Fibroblast of skin of scalp (primary cell): ENCODE measurements at regions not wholly inside any gene's neighbourhood (a gene's known extent, or its start where the extent isn't known, plus 50 kb on each side); places are given as distances from the start of the nearest gene placed in this dataset.
A peak's percentile ranks its signal among the peaks of the same experiment; 100 is the strongest.
"Not testable (repeated sequence)": the region's sequence is repeated elsewhere in the genome, so short reads cannot be mapped to it uniquely, and the experiment has no call there.

ENCODE experiments used
- DNase-seq: peaks from one replicate; pipeline ENCODE4 v3.0.0-alpha.2; 2013

DNA sequence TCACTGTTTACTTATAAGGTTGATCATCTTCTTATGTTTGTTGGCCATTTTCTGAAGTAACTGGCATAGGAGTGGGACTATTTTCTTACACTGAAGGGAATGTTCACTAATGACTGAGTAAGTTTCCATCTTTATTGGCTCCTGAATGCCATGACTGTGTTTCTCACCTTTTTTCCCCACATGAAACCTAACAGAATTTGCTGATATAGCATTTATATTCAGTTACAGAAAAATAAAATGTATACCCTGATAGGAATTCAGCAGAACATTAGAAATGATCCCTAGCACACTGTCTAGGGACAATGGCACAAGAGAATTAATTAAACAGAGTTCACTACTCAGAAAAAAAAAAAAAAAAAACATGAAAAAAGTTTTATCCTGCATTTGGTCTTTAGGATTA is 1465.1 kb upstream of the C9orf72 start:
- DNase-seq, result no peak

DNA sequence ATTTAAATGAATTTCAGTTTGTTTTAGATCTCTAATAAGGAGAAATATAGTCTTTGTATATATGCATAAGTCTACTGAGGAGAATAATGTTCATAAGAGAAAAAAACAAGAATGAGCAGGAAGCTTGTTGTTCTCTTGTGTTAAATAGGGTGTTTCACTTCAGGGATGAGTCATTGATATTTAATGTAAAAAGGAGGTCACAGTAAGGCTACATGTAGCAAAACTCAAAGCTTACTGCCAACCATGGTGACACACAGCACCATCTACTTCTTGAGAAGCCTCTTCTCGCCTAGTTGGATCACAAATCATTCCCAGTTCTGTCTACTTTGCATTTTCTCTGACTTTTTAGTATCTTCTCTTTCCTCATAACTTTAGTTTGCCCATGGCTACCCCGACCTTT is 1466.0 kb upstream of the C9orf72 start:
- DNase-seq, result no peak

DNA sequence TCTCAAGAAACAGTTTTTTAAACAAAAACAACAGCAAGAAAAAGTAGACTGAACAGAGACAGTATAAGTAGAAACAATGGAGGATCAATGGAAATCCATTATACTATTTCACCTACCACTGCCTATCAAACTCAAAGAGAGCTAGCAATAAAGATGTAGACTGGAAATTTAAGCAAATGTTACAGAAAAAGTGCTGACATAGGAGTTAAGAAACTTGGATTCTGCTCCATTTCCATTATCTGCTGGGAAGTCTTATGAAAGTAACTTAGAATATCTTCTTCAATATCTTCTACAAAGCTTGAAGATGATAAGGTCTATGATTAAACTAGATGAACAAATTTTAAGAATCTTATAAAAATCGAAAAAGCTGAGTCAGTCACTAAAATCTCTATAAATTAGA is 1469.8 kb upstream of the C9orf72 start:
- DNase-seq, result no peak

DNA sequence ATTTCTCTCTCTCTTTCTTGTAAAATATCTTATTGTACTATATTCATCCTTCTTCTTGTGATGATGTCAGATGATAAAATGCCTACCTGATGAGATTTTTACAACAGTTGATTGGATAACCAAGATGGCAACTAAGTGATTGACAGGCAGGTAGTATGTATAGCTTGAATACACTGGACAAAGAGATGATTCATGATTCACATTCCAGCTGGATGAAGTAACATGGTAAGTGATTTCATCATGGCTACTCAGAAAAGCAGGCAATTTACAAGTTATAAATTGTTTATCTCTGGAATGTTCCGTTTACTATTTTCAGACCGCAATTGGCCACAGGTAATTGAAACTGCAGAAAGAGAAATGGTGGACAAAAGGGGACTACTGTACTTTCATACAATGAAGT is 1471.7 kb upstream of the C9orf72 start:
- no peak for DNase-seq

DNA sequence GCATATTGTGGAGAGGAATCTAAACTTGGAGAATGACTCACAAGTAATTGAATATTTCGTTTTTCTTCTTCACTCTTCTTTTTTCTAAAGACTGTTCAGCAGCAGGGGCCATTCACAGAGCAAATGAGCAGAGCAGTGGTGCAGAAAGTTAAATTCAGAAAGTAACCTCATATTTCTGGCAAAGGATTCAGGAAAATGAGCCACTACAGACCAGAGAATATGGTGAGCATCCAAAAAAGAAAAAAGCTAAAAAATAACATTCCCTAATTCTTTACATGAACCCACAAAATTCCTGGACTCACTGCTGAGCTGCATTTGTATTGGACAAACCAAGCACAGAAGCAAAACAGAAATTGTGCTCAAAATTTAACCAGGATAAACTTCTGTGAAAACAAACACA is 1486.8 kb upstream of the C9orf72 start:
- no peak for DNase-seq

DNA sequence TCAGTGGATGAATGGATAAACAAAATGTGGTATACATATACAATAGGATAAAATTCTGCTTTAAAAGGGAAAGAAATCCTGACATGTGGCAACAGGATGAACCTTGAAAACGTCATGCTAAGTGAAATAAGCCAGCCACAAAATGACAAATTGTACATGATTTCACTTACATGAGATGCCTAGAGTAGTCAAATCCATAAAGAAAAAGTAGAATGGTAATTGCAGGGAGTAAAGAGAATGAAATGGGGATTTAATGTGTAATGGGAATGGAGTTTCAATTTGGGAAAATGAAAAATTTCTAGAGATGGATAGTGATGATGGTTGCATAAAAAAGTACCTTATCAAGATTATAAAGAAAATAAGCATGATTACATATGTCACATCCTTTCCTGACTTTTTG is 1489.2 kb upstream of the C9orf72 start:
- DNase-seq, result no peak

DNA sequence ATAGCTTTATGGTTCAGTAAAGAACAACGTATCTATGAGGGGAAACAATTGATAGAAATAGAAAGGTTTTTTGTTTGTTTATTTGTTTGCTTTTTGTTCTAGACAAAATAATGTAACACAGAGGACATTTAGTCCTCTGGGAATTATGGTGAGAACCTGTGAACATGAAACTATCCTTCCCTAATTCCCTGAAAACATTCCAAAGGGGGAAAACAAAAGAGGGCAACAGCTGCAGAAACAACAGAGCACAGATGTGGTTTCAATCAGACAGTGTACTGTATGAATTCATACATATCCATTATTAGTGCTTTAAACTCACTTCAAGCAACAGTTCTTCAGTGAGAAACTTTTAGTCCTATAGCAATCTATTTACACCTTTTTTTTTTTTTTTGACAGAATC is 1489.8 kb upstream of the C9orf72 start:
- no peak for DNase-seq

DNA sequence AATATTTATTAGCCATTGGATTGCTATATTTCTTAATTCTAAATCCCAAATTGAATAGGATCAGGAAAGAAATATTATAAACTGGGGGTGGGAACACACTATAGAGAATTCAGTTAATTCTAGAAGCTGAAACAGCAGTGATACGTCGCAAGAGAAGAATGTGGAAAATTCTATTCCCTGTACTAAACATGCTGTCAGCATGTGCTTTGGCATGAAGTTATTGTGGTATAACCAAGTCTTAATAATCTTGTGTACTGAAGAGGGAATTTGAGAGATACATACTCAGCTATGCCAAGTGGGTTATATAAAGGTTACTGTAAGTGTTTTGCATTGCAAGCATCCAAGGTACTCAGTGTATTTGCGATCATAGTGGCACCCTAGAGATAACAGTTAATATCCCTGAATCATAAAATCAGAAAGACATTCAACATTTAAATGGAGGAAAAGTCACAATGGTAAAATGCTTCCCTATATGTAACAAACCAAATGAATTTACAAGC is 1492.9 kb upstream of the C9orf72 start:
- DNase-seq, result peak; percentile 6

DNA sequence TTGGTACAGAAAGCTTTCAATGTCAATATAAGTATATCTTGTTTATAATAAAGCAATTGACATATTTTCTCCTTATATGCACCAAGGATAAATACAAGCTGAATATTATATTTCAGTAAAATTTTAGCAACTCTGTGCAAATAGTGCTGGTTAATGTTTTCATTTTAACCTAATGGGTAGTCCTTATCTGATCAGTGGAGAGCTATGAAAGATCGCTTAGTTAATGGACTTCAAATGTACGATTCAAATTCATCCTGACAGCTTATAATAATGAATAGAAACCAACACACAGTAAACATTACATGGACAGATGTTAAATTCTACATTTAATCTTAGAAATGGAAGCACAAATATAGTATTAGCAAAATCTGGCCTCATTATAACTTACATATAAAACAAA is 1495.2 kb upstream of the C9orf72 start:
- DNase-seq, result no peak

DNA sequence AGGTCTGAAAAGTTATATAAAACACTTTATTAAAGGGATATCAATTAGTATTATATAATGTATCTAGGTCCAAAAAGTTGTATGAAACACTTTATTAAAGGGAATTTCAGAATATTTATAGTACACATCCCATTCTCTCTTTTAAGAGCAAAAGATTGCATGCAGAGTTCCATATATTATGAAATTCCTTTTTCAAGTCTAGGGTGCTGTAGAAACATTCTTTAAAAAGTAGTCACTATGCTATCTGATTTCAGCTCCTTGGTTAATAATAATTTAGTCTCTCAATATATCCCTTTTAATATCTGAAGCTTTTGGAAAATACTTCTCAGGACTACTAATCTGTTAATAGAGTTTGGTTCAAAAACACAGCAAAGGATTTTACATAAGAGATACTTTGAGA is 1496.1 kb upstream of the C9orf72 start:
- DNase-seq, result no peak

DNA sequence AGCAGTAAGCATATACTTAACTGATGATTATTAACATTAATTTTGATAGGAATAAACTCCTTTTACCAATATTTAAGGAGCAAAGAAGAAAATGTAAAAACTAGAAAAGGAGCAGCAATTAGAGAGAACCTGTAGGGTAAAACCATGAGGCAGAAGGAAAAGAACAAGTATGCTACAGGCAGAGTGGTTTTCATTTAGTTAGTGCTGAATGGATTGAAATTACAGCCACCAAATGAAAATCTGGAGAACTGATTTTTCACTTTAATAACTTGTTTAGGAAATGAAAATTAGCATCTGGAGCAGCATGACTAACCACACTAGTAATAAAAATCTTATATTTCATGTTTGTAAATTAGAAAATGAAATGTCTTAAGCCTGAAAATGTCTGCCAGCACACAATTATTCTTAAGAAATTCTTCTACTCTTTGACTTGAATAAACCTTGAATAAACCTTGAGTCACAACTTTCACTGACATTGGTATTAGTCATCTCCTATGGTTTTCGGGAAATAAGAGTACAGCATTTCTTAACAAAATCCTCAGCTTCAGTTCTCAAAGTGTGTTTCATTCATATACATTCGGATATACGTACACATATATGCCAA is 1504.9 kb upstream of the C9orf72 start:
- DNase-seq, result peak; percentile 44

DNA sequence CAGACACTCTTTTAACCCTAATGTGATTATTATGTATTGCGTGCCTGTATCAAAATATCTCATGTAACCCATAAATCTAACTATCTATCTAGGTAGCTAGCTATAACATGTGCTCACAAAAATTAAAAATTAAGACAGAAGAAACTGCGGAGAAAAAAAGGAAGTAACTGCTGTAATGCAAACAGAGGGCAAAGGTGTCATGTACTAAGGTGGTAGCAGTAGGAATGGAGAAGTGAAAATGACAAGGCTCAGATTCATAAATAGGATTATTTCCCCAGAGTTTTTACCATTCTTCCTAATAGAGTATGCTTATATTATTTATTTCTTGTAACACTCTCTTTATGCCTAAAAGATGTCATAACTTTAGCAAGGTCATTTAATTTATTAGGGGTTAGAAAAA is 1527.5 kb upstream of the C9orf72 start:
- DNase-seq, result no peak

DNA sequence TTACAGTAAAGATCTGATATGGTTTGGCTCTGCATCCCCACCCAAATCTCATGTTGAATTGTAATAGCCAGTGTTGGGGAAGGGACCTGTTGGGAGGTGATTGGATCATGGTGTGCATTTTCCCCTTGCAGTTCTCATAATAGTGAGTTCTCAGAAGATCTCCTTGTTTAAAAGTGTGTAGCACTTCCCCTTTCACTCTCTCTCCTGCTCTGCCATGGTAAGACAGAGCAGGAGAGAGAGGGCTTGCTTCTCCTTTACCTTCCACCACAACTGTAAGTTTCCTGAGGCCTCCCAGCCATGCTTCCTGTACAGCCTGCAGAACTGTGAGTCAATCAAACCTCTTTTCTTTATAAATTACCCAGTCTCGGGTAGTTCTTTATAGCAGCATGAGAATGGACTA is 1530.9 kb upstream of the C9orf72 start:
- DNase-seq, result not testable (repeated sequence)

DNA sequence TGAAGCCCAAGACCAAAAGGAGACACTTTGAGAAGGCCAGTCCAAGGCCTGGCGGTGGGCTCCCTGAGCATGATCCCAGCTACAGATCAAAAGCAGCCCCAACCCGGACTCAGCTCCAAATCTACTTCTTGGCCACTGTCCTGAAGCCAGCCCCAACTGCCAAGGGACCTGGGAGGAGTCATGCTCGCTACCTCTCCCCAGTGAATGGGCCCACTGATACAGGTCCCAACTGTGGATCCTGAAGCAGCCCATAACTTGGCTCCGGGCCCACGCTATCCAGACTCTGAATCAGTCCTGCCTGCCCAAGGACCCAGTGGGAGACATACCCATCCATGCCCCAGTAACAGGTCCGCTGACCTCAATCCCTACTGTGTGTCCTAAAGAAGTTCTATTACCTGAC is 1545.3 kb upstream of the C9orf72 start:
- DNase-seq, result no peak

DNA sequence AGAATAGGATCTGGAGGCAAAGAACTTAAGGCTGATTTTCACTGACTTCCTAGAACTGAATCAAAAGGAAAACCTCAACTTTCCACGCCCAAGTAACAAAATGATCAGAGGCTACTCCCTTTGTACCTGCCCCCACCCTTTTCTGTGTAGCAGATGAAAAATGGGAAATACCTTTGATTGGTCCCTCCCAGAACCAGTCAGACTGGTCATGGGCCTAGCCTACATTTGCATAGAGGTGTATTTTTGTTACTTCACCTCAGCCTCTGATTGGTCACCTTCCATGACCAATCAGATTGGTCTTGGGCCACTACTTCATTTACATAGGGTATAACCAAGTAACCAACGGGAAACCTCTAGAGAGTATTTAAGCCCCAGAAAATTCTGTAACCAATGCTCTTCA is 1553.5 kb upstream of the C9orf72 start:
- no peak for DNase-seq

DNA sequence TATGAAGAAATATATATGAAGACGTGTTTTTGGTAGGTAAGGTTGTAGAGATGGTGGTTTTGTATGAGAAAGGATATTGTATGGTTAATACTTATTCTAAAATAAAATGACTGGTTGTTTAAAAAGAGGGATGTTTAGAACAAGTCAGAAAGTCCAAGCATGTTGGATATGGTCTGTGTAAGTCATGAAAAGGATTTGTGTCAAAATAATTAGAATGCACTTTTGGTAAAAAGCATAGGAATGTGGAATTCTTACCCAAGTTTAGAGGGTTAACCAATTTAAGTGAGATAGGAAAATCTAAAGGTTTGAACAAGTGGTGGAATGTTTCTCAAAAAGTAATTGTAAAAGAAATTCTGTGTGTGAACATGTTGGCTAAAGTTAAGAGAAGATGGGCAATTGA is 1556.5 kb upstream of the C9orf72 start:
- no peak for DNase-seq

DNA sequence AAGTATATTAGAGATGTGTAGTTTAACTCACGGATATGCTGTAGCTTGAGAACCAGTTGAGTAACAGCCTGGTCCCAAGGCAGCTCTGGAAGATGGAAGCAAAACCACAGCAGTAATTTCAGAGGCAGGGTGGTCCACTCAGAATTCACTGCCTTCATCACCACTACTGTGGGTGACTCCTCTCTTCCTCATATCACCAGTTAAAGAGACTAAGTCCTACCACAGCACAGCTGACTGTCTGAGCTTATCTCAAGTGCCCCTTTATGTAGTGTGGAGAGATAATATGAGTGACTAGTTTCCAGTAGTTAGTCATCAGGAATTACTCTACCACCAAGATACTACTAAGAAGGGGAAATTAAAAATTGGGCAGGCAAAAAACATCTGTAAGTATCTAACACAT is 1571.2 kb upstream of the C9orf72 start:
- no peak for DNase-seq

DNA sequence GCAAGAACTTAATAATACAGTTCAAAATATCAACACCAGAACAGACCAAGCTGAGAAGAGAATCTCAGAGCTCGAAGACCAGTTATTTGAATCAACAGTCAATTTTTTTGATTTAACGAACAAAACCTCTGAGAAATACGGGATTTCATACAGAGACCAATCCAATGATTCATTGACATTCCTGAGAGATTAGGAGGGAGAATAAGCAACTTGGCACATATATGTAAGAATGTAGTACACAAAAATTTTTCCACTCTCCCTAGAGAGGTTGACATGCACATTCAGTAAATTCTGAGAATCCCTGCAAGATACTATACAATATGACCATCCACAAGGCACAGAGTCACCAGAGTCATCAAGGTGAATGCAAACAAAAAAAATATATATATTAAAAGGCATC is 1577.3 kb upstream of the C9orf72 start:
- peak; percentile 38 for DNase-seq

DNA sequence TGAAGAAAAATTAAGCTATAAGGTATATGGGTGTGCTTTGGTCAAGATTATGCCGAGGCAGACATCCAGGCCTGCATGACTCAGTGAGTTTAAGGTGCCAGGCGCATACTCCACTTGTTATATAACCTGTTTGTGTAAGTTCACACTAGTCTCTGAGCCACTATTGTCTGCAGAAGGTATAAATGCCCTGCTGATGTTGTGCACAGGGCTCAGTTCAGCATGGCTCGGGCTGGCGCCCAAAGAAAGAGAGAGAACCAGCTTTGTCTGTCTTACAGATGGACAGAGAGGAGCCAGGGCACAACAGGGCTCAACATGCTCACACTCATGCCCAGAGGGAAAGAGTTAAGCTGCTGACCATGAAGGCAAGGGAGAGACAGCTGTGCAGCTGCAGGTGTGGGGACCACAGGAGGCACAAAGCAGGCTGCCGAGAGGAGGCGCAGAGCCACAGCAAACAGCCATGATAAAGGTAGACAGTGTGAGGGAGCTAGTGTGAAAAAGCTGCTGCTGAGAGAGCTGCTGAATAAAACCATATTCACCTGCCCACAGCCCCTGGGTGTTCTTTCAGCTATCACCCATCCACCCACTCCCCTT is 1587.6 kb upstream of the C9orf72 start:
- DNase-seq, result no peak

DNA sequence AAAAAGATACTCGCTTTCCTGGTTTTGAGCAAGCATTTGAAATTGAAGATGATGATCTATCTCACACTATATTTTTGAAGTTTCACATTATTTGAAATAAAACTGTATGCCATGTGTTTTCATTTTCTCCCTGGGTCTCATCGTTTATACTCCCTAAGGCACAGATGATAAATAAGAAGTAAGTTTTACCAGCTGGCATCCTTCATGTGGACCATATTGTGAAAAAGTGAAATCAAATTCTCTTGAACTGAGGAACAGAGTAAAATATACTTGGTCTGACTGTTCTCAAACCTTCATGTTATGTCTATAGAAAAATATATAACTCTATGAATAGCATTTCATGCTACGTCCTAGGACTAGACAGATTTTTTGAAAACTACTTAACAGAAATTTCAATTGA is 1600.9 kb upstream of the C9orf72 start:
- no peak for DNase-seq

DNA sequence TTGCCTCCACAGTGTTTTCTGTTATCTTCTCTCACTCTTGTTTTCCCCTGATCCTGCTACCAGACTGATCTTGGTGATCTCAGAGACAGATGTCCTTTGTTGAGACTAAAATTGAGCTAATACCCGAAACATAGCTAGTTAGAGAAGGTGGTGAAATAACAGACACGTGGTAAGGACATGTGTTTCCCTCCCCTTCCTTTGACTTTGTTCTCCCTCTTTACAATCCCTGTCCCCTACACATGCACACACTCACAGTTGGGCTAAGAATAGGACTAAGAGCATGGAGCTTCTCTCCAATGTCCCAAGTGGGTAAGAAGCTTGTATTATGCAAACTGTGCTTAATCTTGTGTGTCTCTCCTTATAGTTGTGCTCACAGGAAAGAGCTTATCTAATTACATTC is 1603.0 kb upstream of the C9orf72 start:
- DNase-seq, result no peak

DNA sequence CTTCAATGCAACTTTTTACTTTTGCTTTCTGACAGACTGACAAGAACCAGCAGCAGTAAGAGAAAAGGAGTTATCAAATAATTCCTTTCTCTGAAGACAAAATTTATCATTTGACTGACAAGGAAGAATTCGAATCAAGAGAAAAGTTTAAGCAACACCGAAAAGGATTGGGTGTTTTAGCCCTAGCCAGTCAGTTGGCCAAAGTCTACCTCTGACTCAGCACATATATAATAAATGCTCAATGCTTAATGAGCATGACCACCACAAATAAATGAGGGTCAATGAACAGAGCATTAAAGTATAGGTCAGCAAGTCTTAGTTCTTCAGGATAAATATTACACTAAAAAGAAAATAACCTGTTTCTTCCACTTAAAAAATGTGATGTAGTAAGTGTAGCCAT is 1603.5 kb upstream of the C9orf72 start:
- DNase-seq, result no peak

DNA sequence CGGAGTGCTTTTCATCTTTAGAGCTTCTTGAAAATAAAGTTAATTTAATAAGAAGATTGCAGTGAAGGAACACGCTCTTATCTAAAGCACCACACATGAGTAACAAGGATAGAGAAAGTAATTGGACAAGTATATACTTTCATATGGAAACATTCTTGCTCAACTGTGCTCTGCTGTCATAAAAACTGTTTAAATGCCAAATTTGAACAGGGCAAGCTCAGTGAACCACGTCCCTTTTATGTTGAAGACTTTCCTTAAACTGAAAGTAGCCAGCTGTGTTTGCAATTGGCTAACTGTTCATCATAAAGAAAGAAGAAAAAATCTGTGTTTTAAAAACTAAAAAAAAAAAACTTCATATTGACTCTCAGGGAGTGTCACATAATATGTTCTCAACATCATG is 1610.7 kb upstream of the C9orf72 start:
- DNase-seq, result no peak

DNA sequence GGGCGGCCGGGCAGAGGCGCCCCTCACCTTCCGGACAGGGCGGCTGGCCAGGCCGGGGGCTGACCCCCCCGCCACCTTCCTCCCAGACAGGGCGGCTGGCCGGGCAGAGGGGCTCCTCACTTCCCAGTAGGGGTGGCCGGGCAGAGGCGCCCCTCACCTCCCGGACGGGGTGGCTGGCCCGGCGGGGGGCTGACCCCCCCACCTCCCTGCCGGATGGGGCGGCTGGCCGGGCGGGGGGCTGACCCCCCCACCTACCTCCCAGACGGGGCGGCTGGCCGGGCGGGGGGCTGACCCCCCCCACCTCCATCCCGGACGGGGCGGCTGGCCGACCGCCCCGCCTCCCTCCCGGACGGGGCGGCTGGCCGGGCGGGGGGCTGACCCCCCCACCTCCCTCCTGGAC is 1615.5 kb upstream of the C9orf72 start:
- DNase-seq, result not testable (repeated sequence)

DNA sequence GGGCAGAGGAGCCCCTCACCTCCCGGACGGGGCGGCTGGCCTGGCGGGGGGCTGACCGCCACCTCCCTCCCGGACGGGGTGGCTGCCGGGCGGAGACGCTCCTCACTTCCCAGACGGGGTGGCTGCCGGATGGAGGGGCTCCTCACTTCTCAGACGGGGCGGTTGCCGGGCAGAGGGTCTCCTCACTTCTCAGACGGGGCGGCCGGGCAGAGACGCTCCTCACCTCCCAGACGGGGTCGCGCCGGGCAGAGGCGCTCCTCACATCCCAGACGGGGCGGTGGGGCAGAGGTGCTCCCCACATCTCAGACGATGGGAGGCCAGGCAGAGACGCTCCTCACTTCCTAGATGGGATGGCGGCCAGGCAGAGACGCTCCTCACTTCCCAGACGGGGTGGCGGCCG is 1615.9 kb upstream of the C9orf72 start:
- not testable (repeated sequence) for DNase-seq
